Thyroid gland (tissue), 4 donors: ENCODE measurements at regions not wholly inside any gene's neighbourhood (a gene's known extent, or its start where the extent isn't known, plus 50 kb on each side); places are given as distances from the start of the nearest gene placed in this dataset.

Source experiments
- DNase-seq, 2 donors: peaks; one replicate each; pipeline ENCODE4 v3.0.0-alpha.2; 2019
- H3K27ac ChIP-seq, 3 donors: fragments of 200-600 bp; sonication (generic); 1 replicate in 2 of 3; 2 replicates in 1 of 3; pipeline ENCODE4 v1.5.1; 2016 to 2019; ENCODE audit warnings: mild to moderate bottlenecking in 1 of 3, moderate library complexity in 1 of 3
- H3K27me3 ChIP-seq: fragments of 200-600 bp; sonication (generic); one replicate; pipeline ENCODE4 v1.5.1; 2019
- H3K36me3 ChIP-seq, 2 donors: fragments of 200-600 bp; sonication (generic); one replicate each; pipeline ENCODE4 v1.5.1; 2016 to 2019
- H3K4me1 ChIP-seq, 2 donors: fragments of 200-600 bp; sonication (generic); one replicate each; pipeline ENCODE4 v1.5.1; 2017 to 2019
- H3K4me3 ChIP-seq, 3 donors: fragments of 200-600 bp; sonication (generic); replicated peaks in 1 of 3; 1 replicate in 2 of 3; 2 replicates in 1 of 3; pipeline ENCODE4 v1.5.1; 2016; ENCODE audit warnings: mild to moderate bottlenecking in 1 of 3
- H3K9me3 ChIP-seq: fragments of 200-600 bp; sonication (generic); one replicate; pipeline ENCODE4 v1.5.1; 2017
- CTCF ChIP-seq, 6 experiments: fragments of 200-600 bp in 3 of 6; fragments of 450-650 bp in 3 of 6; sonication (generic) in 3 of 6; IDR thresholded peaks; one replicate each; pipeline ENCODE4 v1.5.1; 2016 to 2019; ENCODE audit warnings: antibody characterized with exemption in 6 of 6, mild to moderate bottlenecking in 2 of 6, inconsistent platforms in 1 of 6, moderate library complexity in 1 of 6
- POLR2A ChIP-seq, 2 donors: fragments of 450-650 bp; IDR thresholded peaks; one replicate each; pipeline ENCODE4 v1.6.1; 2017; ENCODE audit warnings: antibody characterized with exemption in 2 of 2, mild to moderate bottlenecking in 2 of 2, moderate library complexity in 1 of 2
- WGBS, 2 donors: methylation state at CpG; one replicate each; pipeline ENCODE4 v1.1.5; 2017; 5-methylcytosine and 5-hydroxymethylcytosine counted together
- intact Hi-C: fragments of 100-400 bp; cut with DNase I; formaldehyde crosslinking; loops from one replicate; pipeline ENCODE4 v1.15.1; 2023

- WGBS, 2 donors: 97 to 99% methylated on average over 2 of the region's 2 CpGs
Observed at GRCh38 chr15:70510433-70510832, 252.9 kb downstream of the UACA start.

GRCh38 chr15:70509731-70510143 lies 253.6 kb downstream of the UACA start:
- WGBS, 2 donors: 93 to 100% methylated on average over 1 to 2 of the region's 4 CpGs
- Histone ChIP-seq H3K4me3 (no peak overlapping the region), H3K27me3 (no peaks in the 10 kb centered on the region), H3K27ac (no peak overlapping the region), H3K36me3 (no peaks in the 10 kb centered on the region), H3K9me3 (no peaks in the 10 kb centered on the region), H3K4me1 (peaks cover 0 to 3% of the 10 kb centered on the region in 2 donors)
- intact Hi-C loops: no loop called here
- TF ChIP-seq POLR2A (IDR thresholded peaks at IDR 0.05) (no peak), CTCF (IDR thresholded peaks at IDR 0.05) (no peak)
- DNase-seq: no peak

More at GRCh38 chr15:70510433-70510832, 252.9 kb downstream of the UACA start:
- no peak for DNase-seq
- Histone ChIP-seq H3K9me3 (no peaks in the 10 kb centered on the region), H3K4me3 (no peak overlapping the region), H3K27me3 (no peaks in the 10 kb centered on the region), H3K36me3 (no peaks in the 10 kb centered on the region), H3K27ac (no peak overlapping the region), H3K4me1 (no peaks in the 10 kb centered on the region)
- no peak for TF ChIP-seq POLR2A (IDR thresholded peaks at IDR 0.05)
- no peak for TF ChIP-seq CTCF (IDR thresholded peaks at IDR 0.05)
- intact Hi-C loops: no loop called here

- no peak for DNase-seq
- Histone ChIP-seq H3K36me3 (no peaks in the 10 kb centered on the region), H3K27me3 (no peaks in the 10 kb centered on the region), H3K9me3 (no peaks in the 10 kb centered on the region), H3K27ac (no peak overlapping the region), H3K4me3 (no peak overlapping the region), H3K4me1 (peaks cover 0 to 7% of the 10 kb centered on the region in 2 donors)
- intact Hi-C loops: no loop called here
- TF ChIP-seq POLR2A (IDR thresholded peaks at IDR 0.05): no peak
- TF ChIP-seq CTCF (IDR thresholded peaks at IDR 0.05): no peak
- 92% methylated on average over 2 of the region's 2 CpGs for WGBS, 2 donors
Observed at GRCh38 chr15:70509282-70509662, 254.1 kb downstream of the UACA start.

GRCh38 chr15:70508561-70509281 lies 254.6 kb downstream of the UACA start:
- no peak overlapping the region for H3K4me3 ChIP-seq
- H3K4me1 ChIP-seq: peaks cover 0 to 11% of the 10 kb centered on the region in 2 donors
- TF ChIP-seq POLR2A (IDR thresholded peaks at IDR 0.05) (no peak), CTCF (IDR thresholded peaks at IDR 0.05) (no peak)
- no peak for DNase-seq
- no peaks in the 10 kb centered on the region for H3K36me3 ChIP-seq
- no peaks in the 10 kb centered on the region for H3K27me3 ChIP-seq
- intact Hi-C loops: no loop called here
- WGBS, 2 donors: 63 to 72% methylated on average over 5 of the region's 5 CpGs
- H3K9me3 ChIP-seq: no peaks in the 10 kb centered on the region
- H3K27ac ChIP-seq: no peak overlapping the region

GRCh38 chr15:70507772-70508371 lies 255.5 kb downstream of the UACA start:
- peaks cover 0 to 12% of the 10 kb centered on the region in 2 donors for H3K4me1 ChIP-seq

More at GRCh38 chr15:70507772-70508371, 255.5 kb downstream of the UACA start:
- 86 to 96% methylated on average over 1 of the region's 1 CpG for WGBS, 2 donors
- intact Hi-C loops: no loop called here
- no peak for DNase-seq
- Histone ChIP-seq H3K27me3 (no peaks in the 10 kb centered on the region), H3K27ac (no peak overlapping the region), H3K36me3 (no peaks in the 10 kb centered on the region), H3K9me3 (no peaks in the 10 kb centered on the region), H3K4me3 (no peak overlapping the region)
- no peak for TF ChIP-seq CTCF (IDR thresholded peaks at IDR 0.05)
- TF ChIP-seq POLR2A (IDR thresholded peaks at IDR 0.05): no peak
